Loucy (cell line): ENCODE measurements at regions not wholly inside any gene's neighbourhood (a gene's known extent, or its start where the extent isn't known, plus 50 kb on each side); places are given as distances from the start of the nearest gene placed in this dataset.

ENCODE experiments used
- H2AFZ ChIP-seq: fragments of 200-600 bp; sonication (generic); 2 replicates; pipeline ENCODE4 v1.6.0; 2016; ENCODE audit warnings: antibody characterized with exemption, mild to moderate bottlenecking, low read length, moderate library complexity
- H3F3A ChIP-seq: fragments of 200-600 bp; 2 replicates; pipeline ENCODE4 v1.6.0; 2016; ENCODE audit warnings: antibody characterized with exemption, low read depth, mild to moderate bottlenecking
- H3K27me3 ChIP-seq: fragments of 200-600 bp; sonication (generic); 2 replicates; pipeline ENCODE4 v1.6.1; 2014; ENCODE audit warnings: low read length, mild to moderate bottlenecking; ENCODE audit not compliant: insufficient read depth, poor library complexity, severe bottlenecking
- H3K36me3 ChIP-seq: fragments of 200-600 bp; sonication (generic); 2 replicates; pipeline ENCODE4 v1.6.1; 2016; ENCODE audit warnings: low read length; ENCODE audit not compliant: insufficient read depth
- H3K4me1 ChIP-seq: fragments of 200-600 bp; sonication (generic); 2 replicates; pipeline ENCODE4 v1.5.1; 2014; ENCODE audit warnings: low read length, mild to moderate bottlenecking; ENCODE audit not compliant: insufficient read depth, poor library complexity, severe bottlenecking
- H3K4me2 ChIP-seq: fragments of 200-600 bp; sonication (generic); 2 replicates; pipeline ENCODE4 v1.6.0; 2014; ENCODE audit warnings: antibody characterized with exemption, low read length, low read depth, mild to moderate bottlenecking; ENCODE audit not compliant: poor library complexity, severe bottlenecking
- H3K4me3 ChIP-seq: fragments of 200-600 bp; sonication (generic); 2 replicates; pipeline ENCODE4 v1.5.1; 2014; ENCODE audit warnings: low read length, mild to moderate bottlenecking, mixed read lengths; ENCODE audit not compliant: poor library complexity, severe bottlenecking
- H3K79me2 ChIP-seq: fragments of 200-600 bp; sonication (generic); 2 replicates; pipeline ENCODE4 v1.6.1; 2014; ENCODE audit warnings: low read length; ENCODE audit not compliant: insufficient read depth
- H3K9ac ChIP-seq: fragments of 200-600 bp; sonication (generic); 2 replicates; pipeline ENCODE4 v1.6.0; 2014; ENCODE audit warnings: mild to moderate bottlenecking, low read depth, low read length, moderate library complexity; ENCODE audit not compliant: poor library complexity, severe bottlenecking
- H3K9me2 ChIP-seq: fragments of 200-600 bp; sonication (generic); replicated peaks from 2 replicates; pipeline ENCODE4 v1.6.1; 2016; ENCODE audit warnings: low read depth, low read length, mixed read lengths
- H3K9me3 ChIP-seq: fragments of 200-600 bp; sonication (generic); 2 replicates; pipeline ENCODE4 v1.6.1; 2014; ENCODE audit warnings: mild to moderate bottlenecking, antibody characterized with exemption, low read length, low read depth; ENCODE audit not compliant: insufficient read depth
- H4K20me1 ChIP-seq: fragments of 200-600 bp; sonication (generic); 2 replicates; pipeline ENCODE4 v1.6.0; 2014; ENCODE audit warnings: antibody characterized with exemption, low read length, mild to moderate bottlenecking; ENCODE audit not compliant: insufficient read depth, poor library complexity, severe bottlenecking
- CTCF ChIP-seq: fragments of 200-600 bp; sonication (generic); conservative IDR thresholded peaks from 2 replicates; pipeline ENCODE4 v1.5.1; 2014; ENCODE audit warnings: mild to moderate bottlenecking, antibody characterized with exemption, low read length
- EZH2phosphoT487 ChIP-seq: fragments of 200-600 bp; IDR thresholded peaks from 2 replicates; pipeline ENCODE4 v1.6.1; 2018; ENCODE audit warnings: antibody characterized with exemption, mild to moderate bottlenecking, moderate library complexity, borderline replicate concordance

DNA sequence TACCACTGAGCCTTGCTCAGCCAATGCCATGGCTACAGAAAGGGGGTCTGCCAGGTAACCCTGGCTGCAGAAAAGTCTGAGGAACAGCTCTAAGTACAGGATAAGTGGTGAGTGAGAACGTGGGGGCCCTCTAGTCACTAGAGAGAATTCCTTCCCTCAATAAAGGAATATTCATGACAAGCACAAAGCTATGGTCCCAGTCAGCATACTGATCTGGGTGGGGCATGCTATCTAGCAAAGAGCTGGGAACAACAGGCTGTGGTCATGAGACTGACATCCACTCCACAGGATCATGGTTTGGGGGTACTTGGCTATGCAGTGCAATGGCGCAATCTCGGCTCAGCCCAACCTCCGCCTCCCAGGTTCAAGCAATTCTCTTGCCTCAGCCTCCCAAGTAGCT is 140.4 kb downstream of the MTHFS start:
- Histone ChIP-seq H3K9ac (no peak overlapping the region), H3K9me3 (no peaks in the 10 kb centered on the region), H3K4me3 (no peak overlapping the region), H3K36me3 (no peaks in the 10 kb centered on the region), H3K79me2 (no peaks in the 10 kb centered on the region), H3F3A (no peaks in the 10 kb centered on the region), H4K20me1 (no peaks in the 10 kb centered on the region), H3K9me2 (no peaks in the 10 kb centered on the region), H2AFZ (no peak overlapping the region), H3K27me3 (no peaks in the 10 kb centered on the region), H3K4me1 (no peaks in the 10 kb centered on the region), H3K4me2 (no peak overlapping the region)
- TF ChIP-seq EZH2phosphoT487, result no peak
- TF ChIP-seq CTCF, result no peak

- Histone ChIP-seq H3K9me2 (no peaks in the 10 kb centered on the region), H3K4me3 (no peak overlapping the region), H3F3A (no peaks in the 10 kb centered on the region), H3K27me3 (no peaks in the 10 kb centered on the region), H3K4me2 (no peak overlapping the region), H3K36me3 (no peaks in the 10 kb centered on the region), H3K9ac (no peak overlapping the region), H3K9me3 (no peaks in the 10 kb centered on the region), H3K4me1 (no peaks in the 10 kb centered on the region), H2AFZ (no peak overlapping the region), H3K79me2 (no peaks in the 10 kb centered on the region), H4K20me1 (no peaks in the 10 kb centered on the region)
- TF ChIP-seq EZH2phosphoT487, result no peak
- no peak for TF ChIP-seq CTCF
These were observed 131.7 kb downstream of the MTHFS start for GRCh38 chr15:79765081-79765480.

- Histone ChIP-seq H3K4me3 (no peak overlapping the region), H3K36me3 (no peaks in the 10 kb centered on the region), H3K9ac (no peak overlapping the region), H3K79me2 (no peaks in the 10 kb centered on the region), H3F3A (no peaks in the 10 kb centered on the region), H3K4me1 (no peaks in the 10 kb centered on the region), H3K4me2 (no peak overlapping the region), H4K20me1 (no peaks in the 10 kb centered on the region), H3K9me2 (no peaks in the 10 kb centered on the region), H2AFZ (no peak overlapping the region), H3K27me3 (no peaks in the 10 kb centered on the region), H3K9me3 (no peaks in the 10 kb centered on the region)
- TF ChIP-seq CTCF, result peak; percentile 65
- no peak for TF ChIP-seq EZH2phosphoT487
These were observed 127.7 kb downstream of the MTHFS start for GRCh38 chr15:79769069-79769481.
